PFSK-1 (cell line): ENCODE measurements at regions not wholly inside any gene's neighbourhood (a gene's known extent, or its start where the extent isn't known, plus 50 kb on each side); places are given as distances from the start of the nearest gene placed in this dataset.

Experiments used
- FOXP2 ChIP-seq: optimal IDR thresholded peaks from 2 replicates; pipeline ENCODE3; 2011; ENCODE audit warnings: borderline replicate concordance, control low read depth, inconsistent platforms; ENCODE audit not compliant: insufficient read depth; ENCODE audit errors: extremely low read length, extremely low read depth
- POLR2AphosphoS5 ChIP-seq: IDR thresholded peaks from 2 replicates; pipeline ENCODE4 v1.6.1; 2012; ENCODE audit warnings: low read depth, mild to moderate bottlenecking, control low read depth, low read length, moderate library complexity
- SIN3A ChIP-seq: IDR thresholded peaks from 2 replicates; pipeline ENCODE4 v1.6.1; 2012; ENCODE audit warnings: mild to moderate bottlenecking, low read length, moderate library complexity, borderline replicate concordance; ENCODE audit not compliant: insufficient read depth
- TAF1 ChIP-seq: IDR thresholded peaks from 2 replicates; pipeline ENCODE4 v1.6.1; 2012; ENCODE audit warnings: low read length, control low read depth, borderline replicate concordance; ENCODE audit not compliant: insufficient read depth
- TF ChIP-seq, protein P1 (sequence below), 2 experiments: IDR thresholded peaks; 2 replicates each; pipeline versions ENCODE4 v1.6.1 to v1.8.0; 2011 to 2012; ENCODE audit warnings: low read depth in 2 of 2, low read length in 2 of 2, control low read depth in 1 of 2, inconsistent platforms in 1 of 2, mild to moderate bottlenecking in 1 of 2, moderate library complexity in 1 of 2; ENCODE audit not compliant: insufficient read depth in 1 of 2

DNA sequence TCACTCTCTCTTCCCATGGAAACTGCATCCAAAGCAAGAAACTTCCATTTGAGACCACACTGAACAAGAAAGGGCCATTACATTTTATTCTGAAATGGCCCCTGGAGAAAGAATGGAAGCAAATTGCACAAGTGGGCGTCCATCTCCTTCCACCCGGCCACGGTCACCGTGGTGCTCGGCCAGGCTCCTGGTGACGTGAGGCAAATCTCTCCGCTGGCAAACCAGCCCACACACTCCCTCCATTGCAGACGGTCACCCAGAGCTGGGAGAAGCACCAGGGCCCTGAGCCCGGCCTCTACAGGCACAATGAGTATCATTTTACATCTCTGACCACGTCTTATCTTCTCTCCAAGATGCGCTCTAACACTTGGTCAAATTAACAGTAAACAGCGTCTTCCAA lies 126.1 kb upstream of the FAM20C start:
- no peak for TF ChIP-seq FOXP2
- TF ChIP-seq SIN3A, result no peak
- TF ChIP-seq, protein P1, sequence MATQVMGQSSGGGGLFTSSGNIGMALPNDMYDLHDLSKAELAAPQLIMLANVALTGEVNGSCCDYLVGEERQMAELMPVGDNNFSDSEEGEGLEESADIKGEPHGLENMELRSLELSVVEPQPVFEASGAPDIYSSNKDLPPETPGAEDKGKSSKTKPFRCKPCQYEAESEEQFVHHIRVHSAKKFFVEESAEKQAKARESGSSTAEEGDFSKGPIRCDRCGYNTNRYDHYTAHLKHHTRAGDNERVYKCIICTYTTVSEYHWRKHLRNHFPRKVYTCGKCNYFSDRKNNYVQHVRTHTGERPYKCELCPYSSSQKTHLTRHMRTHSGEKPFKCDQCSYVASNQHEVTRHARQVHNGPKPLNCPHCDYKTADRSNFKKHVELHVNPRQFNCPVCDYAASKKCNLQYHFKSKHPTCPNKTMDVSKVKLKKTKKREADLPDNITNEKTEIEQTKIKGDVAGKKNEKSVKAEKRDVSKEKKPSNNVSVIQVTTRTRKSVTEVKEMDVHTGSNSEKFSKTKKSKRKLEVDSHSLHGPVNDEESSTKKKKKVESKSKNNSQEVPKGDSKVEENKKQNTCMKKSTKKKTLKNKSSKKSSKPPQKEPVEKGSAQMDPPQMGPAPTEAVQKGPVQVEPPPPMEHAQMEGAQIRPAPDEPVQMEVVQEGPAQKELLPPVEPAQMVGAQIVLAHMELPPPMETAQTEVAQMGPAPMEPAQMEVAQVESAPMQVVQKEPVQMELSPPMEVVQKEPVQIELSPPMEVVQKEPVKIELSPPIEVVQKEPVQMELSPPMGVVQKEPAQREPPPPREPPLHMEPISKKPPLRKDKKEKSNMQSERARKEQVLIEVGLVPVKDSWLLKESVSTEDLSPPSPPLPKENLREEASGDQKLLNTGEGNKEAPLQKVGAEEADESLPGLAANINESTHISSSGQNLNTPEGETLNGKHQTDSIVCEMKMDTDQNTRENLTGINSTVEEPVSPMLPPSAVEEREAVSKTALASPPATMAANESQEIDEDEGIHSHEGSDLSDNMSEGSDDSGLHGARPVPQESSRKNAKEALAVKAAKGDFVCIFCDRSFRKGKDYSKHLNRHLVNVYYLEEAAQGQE (IDR thresholded peaks at IDR 0.05; ENCODE audit: insufficient read depth in 1 of 2, low read depth in 2 of 2, low read length in 2 of 2), result no peak
- no peak for TF ChIP-seq POLR2AphosphoS5
- no peak for TF ChIP-seq TAF1

DNA sequence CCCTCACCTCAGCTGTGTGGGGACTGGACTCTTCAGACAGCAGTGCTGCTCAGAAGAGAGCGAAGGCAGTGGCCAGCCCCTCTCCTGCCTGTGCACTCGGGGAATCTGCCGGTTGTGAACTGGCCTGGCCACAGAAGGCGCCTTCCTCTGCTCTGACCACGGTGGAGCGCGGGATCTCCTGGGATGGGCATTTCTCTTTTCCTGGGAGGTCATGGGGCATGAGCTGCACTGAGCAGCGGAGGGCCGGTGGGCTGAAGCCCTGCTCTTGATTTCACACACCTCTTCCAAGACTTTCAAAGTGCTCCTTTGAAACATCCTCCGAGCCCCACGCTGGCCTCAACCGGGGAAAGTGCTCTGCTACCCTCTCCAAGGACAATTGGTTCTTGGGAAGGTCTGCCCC lies 125.6 kb upstream of the FAM20C start:
- no peak for TF ChIP-seq FOXP2
- TF ChIP-seq, protein P1 (IDR thresholded peaks at IDR 0.05; ENCODE audit: insufficient read depth in 1 of 2, low read depth in 2 of 2, low read length in 2 of 2), result no peak
- TF ChIP-seq TAF1, result no peak
- TF ChIP-seq POLR2AphosphoS5, result no peak
- TF ChIP-seq SIN3A, result no peak

DNA sequence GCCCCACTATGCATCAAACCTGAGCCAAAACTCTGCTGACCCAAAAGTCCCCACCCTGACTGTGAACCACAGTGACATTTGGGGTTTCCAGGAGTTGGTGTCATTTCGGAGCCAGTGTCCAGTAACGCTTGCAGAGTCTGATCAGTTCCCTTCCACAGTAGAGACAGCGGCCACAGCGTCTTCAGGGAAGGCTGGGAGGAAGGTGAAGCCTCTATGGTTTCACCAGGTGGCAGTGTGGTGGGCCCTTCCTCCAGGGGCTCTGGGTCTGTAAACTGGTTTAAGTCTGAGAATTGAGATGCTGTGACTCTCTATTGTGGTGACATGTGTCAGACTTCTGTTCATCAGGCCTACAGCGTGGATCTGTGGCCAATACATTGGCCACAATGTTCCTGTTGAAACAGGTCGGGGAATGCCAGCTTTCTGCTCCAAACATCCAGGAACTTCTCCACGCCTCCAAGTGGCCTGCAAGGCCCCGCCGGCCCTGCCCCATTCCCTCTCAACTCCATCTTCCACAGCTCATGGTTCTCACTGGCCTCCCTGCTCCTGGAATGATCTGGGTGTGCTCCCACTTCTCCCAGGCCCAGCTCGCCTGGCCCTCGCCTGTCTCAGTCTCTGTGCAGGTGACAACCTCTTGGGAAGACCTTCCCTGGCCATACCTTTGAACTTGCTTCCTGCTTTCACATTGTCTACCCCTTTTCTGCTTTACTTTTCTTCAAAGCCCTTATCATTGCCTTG lies 124.5 kb upstream of the FAM20C start:
- TF ChIP-seq, protein P1 (IDR thresholded peaks at IDR 0.05; ENCODE audit: insufficient read depth in 1 of 2, low read depth in 2 of 2, low read length in 2 of 2), result no peak
- TF ChIP-seq FOXP2, result no peak
- no peak for TF ChIP-seq SIN3A
- no peak for TF ChIP-seq TAF1
- TF ChIP-seq POLR2AphosphoS5, result no peak

DNA sequence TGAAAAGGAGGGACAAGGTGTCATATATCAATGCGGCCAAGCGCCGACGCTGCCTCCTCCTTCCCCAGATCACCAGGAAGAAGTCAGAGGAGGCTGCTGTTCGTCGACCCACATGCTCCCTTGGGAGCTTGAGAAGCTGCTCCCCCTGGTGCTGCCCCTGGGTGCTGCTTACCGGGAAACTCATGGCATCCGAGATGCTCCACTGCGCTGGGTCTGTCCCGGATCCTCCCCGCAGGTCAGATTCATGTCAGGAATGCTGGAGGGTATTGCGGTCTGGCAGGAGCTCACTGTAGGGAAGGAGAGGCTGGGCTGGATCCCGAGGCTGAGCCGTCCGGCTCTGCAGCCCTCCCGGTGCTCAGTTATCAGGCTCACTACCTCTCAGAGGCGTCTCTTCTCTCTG lies 123.7 kb upstream of the FAM20C start:
- TF ChIP-seq FOXP2 (no peak), POLR2AphosphoS5 (no peak), SIN3A (no peak), TAF1 (no peak)
- TF ChIP-seq, protein P1 (IDR thresholded peaks at IDR 0.05; ENCODE audit: insufficient read depth in 1 of 2, low read depth in 2 of 2, low read length in 2 of 2), result no peak
